ENCODE measurements at regions not wholly inside any gene's neighbourhood (a gene's known extent, or its start where the extent isn't known, plus 50 kb on each side); places are given as distances from the start of the nearest gene placed in this dataset.

DNA sequence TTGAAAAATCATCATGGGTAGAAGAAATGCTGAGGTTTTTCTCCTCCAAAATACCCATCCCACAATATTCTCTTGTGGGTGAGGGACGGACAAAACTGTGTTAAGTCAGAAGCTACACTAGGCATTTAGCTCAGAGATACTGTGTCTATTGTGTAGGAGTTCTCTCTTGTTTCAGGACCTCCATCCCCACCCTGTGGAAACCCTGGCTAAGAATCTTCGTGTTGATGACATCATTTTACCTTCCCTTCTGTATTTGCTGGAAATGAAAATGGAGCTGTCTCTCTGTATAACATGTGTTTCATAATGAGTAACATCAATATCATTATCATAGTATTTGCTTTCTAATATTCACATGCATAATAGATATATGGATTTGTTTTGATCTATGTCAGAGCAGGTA lies 1193.0 kb upstream of the CITED2 start:
- TF ChIP-seq, protein P1, sequence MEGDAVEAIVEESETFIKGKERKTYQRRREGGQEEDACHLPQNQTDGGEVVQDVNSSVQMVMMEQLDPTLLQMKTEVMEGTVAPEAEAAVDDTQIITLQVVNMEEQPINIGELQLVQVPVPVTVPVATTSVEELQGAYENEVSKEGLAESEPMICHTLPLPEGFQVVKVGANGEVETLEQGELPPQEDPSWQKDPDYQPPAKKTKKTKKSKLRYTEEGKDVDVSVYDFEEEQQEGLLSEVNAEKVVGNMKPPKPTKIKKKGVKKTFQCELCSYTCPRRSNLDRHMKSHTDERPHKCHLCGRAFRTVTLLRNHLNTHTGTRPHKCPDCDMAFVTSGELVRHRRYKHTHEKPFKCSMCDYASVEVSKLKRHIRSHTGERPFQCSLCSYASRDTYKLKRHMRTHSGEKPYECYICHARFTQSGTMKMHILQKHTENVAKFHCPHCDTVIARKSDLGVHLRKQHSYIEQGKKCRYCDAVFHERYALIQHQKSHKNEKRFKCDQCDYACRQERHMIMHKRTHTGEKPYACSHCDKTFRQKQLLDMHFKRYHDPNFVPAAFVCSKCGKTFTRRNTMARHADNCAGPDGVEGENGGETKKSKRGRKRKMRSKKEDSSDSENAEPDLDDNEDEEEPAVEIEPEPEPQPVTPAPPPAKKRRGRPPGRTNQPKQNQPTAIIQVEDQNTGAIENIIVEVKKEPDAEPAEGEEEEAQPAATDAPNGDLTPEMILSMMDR (IDR thresholded peaks at IDR 0.05) = no peak
- no peak for TF ChIP-seq ZFX (IDR thresholded peaks at IDR 0.05; ENCODE audit: borderline replicate concordance)
- H3K27ac ChIP-seq = no peak overlapping the region

GRCh38 chr6:140566781-140567277 lies 1192.4 kb upstream of the CITED2 start:
- H3K27ac ChIP-seq = no peak overlapping the region
- no peak for TF ChIP-seq ZFX (IDR thresholded peaks at IDR 0.05; ENCODE audit: borderline replicate concordance)
- TF ChIP-seq, protein P1 (IDR thresholded peaks at IDR 0.05) = no peak

DNA sequence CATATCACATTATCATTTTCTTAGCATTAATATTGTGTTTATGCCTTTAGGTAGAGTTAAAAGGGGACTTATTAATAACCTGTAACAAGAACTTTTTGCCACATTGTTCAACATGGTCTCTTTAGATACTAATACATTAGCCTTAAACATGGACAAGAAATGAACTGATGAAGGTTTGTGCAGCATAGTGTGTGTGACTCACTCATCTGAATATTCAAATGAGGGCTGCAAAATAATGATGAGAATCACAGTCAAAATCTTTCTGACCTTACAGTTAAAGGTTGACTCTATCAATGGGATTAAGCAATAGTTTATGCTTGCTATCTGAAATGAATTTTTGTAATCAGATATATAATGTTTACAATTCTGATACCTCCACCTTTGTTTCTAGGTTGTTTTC lies 1189.3 kb upstream of the CITED2 start:
- no peak overlapping the region for H3K27ac ChIP-seq
- TF ChIP-seq ZFX (IDR thresholded peaks at IDR 0.05; ENCODE audit: borderline replicate concordance) = no peak
- TF ChIP-seq, protein P1 (IDR thresholded peaks at IDR 0.05) = no peak

DNA sequence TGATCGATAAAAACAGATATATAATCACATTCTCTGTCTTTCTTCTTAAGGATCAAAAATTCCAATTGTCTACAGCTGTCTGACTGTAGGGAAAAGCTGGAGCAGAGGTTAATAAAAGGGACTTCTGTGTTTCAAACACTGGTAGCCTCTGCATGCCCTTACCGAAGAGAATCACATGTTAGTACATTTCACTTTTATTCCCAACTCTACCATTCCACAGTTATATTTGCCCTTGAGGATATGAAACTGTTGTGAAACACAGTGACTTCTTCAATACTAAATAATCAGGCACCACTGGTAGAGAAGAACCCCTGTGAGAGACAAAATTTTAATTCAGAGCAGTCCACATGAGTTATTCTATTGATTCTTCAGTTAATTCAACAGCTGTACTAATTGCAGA lies 1187.3 kb upstream of the CITED2 start:
- H3K27ac ChIP-seq = no peak overlapping the region
- TF ChIP-seq, protein P1 (IDR thresholded peaks at IDR 0.05) = no peak
- no peak for TF ChIP-seq ZFX (IDR thresholded peaks at IDR 0.05; ENCODE audit: borderline replicate concordance)

DNA sequence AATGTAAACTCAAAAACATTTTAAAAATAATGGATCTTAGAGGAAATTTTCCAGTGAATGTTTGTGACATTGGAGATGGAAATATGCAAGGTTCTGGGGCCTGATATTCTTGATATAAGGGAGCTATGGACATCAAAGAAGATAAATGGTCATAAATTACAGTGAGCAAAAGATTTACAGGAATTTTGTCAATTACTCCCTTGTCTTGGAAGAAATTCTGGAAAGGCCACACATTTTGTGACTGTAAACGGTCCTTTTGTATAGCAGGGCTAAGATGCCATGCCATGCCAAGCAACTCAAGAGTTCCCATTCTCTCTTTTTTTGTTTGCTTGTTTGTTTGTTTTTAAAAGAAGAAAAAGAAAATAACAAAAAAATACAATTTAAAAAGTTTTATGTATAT lies 1186.2 kb upstream of the CITED2 start:
- H3K27ac ChIP-seq = no peak overlapping the region
- no peak for TF ChIP-seq ZFX (IDR thresholded peaks at IDR 0.05; ENCODE audit: borderline replicate concordance)
- TF ChIP-seq, protein P1 (IDR thresholded peaks at IDR 0.05) = no peak

- no peak for TF ChIP-seq ZFX (IDR thresholded peaks at IDR 0.05; ENCODE audit: borderline replicate concordance)
- TF ChIP-seq, protein P1 (IDR thresholded peaks at IDR 0.05) = no peak
Measured at GRCh38 chr6:140559458-140559857, 1185.0 kb upstream of the CITED2 start.

DNA sequence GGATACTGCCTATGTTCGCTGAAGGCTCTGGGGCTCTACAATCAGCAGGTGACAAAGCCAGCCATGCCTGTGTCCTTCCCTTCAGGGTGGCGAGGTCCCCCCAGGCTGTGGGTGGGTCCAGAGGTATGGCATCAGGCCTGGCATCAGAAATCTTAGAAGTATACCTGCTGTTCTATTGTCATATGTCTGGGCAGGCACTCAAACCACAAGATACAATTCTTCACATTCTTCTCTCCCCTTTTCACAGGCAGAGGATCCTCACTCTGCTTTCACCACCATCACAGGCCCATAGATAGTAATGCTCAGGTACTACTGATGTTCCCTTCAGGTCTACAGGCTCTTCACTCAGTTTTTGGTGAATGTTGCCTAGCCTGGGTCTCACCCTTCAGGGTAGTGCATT lies 1180.0 kb upstream of the CITED2 start:
- TF ChIP-seq ZFX (IDR thresholded peaks at IDR 0.05; ENCODE audit: borderline replicate concordance) = no peak
- TF ChIP-seq, protein P1 (IDR thresholded peaks at IDR 0.05) = no peak
- H3K27ac ChIP-seq = no peak overlapping the region

More at GRCh38 chr6:140559458-140559857, 1185.0 kb upstream of the CITED2 start:
- H3K27ac ChIP-seq = no peak overlapping the region
